H1 (cell line): ENCODE measurements at regions not wholly inside any gene's neighbourhood (a gene's known extent, or its start where the extent isn't known, plus 50 kb on each side); places are given as distances from the start of the nearest gene placed in this dataset.

Experiments used
- CTCF ChIA-PET: fragments of 300-600 bp; sonication (Branson Sonifier 250); formaldehyde crosslinking; loops from one replicate; lab custom pipeline; 2021; ENCODE audit not compliant: partially characterized antibody; lab: Charles Lee
- POLR2A ChIA-PET: fragments of 300-600 bp; sonication (Branson Sonifier 250); formaldehyde crosslinking; loops from one replicate; lab custom pipeline; 2021; ENCODE audit warnings: inconsistent platforms; ENCODE audit not compliant: partially characterized antibody; lab: Charles Lee
- DNase-seq, 2 experiments: peaks; one replicate each; pipeline versions ENCODE4 v3.0.0 to v3.0.0-alpha.2; 2010 to 2022; ENCODE audit warnings: low spot score in 2 of 2, low read depth in 1 of 2, mixed read lengths in 1 of 2
- FAIRE-seq: peaks from 2 replicates; lab custom pipeline; 2011; peaks lifted over from hg19 to GRCh38; lab: Jason Lieb, UNC
- H2AFZ ChIP-seq: 2 replicates; pipeline ENCODE4 v1.8.1; 2012; ENCODE audit warnings: low read length, inconsistent platforms
- H2AK5ac ChIP-seq: 2 replicates; pipeline ENCODE4 v1.6.1; 2013; ENCODE audit warnings: low read depth, low read length
- H2BK120ac ChIP-seq: replicated peaks from 2 replicates; pipeline ENCODE3; 2013; ENCODE audit warnings: low read depth, low read length, inconsistent platforms
- H2BK12ac ChIP-seq: 2 replicates; pipeline ENCODE4 v1.6.1; 2013; ENCODE audit warnings: low read depth, low read length
- H2BK15ac ChIP-seq: 2 replicates; pipeline ENCODE4 v1.6.1; 2013; ENCODE audit warnings: low read length
- H2BK20ac ChIP-seq: 2 replicates; pipeline ENCODE4 v1.6.1; 2013; ENCODE audit warnings: low read length
- H2BK5ac ChIP-seq: 2 replicates; pipeline ENCODE4 v1.6.1; 2013; ENCODE audit warnings: low read depth, low read length
- H3K14ac ChIP-seq: 2 replicates; pipeline ENCODE4 v1.6.1; 2013; ENCODE audit warnings: inconsistent platforms; ENCODE audit not compliant: insufficient read length
- H3K18ac ChIP-seq: 2 replicates; pipeline ENCODE4 v1.6.1; 2013; ENCODE audit warnings: low read length; ENCODE audit errors: extremely low read depth
- H3K23ac ChIP-seq: 2 replicates; pipeline ENCODE4 v1.6.1; 2013; ENCODE audit warnings: inconsistent platforms; ENCODE audit not compliant: insufficient read length
- H3K23me2 ChIP-seq: 2 replicates; pipeline ENCODE4 v1.6.1; 2013; ENCODE audit warnings: low read depth, low read length
- H3K27ac ChIP-seq: 2 replicates; pipeline ENCODE4 v1.6.1; 2011; ENCODE audit warnings: low read depth, low read length, inconsistent platforms
- H3K27me3 ChIP-seq, 4 experiments: replicated peaks in 1 of 4; 1 replicate in 1 of 4; 2 replicates in 3 of 4; pipeline versions ENCODE4 v1.6.1 to v1.8.1; 2011 to 2013; ENCODE audit warnings: low read length in 3 of 4, mild to moderate bottlenecking in 3 of 4, inconsistent platforms in 2 of 4, mixed read lengths in 2 of 4, moderate library complexity in 1 of 4; ENCODE audit not compliant: control insufficient read depth in 3 of 4, insufficient read depth in 3 of 4; ENCODE audit errors: extremely low read depth in 1 of 4
- H3K36me3 ChIP-seq, 4 experiments: 2 replicates each; pipeline versions ENCODE4 v1.6.1 to v1.8.1; 2011 to 2013; ENCODE audit warnings: mild to moderate bottlenecking in 4 of 4, low read length in 3 of 4, moderate library complexity in 2 of 4, control low read depth in 1 of 4, inconsistent platforms in 1 of 4; ENCODE audit not compliant: insufficient read depth in 4 of 4, control insufficient read depth in 2 of 4
- H3K4ac ChIP-seq: replicated peaks from 2 replicates; pipeline ENCODE3; 2013; ENCODE audit warnings: low read length, low read depth, mixed read lengths, inconsistent platforms; ENCODE audit not compliant: insufficient read length
- H3K4me1 ChIP-seq, 4 experiments: replicated peaks in 1 of 4; 1 replicate in 1 of 4; 2 replicates in 3 of 4; pipeline versions ENCODE4 v1.6.1 to v1.8.1; 2011 to 2013; ENCODE audit warnings: low read length in 3 of 4, inconsistent platforms in 2 of 4, mixed read lengths in 1 of 4; ENCODE audit not compliant: insufficient read depth in 4 of 4, control insufficient read depth in 3 of 4
- H3K4me2 ChIP-seq, 2 experiments: 2 replicates each; pipeline versions ENCODE4 v1.6.1 to v1.8.1; 2011 to 2013; ENCODE audit warnings: low read depth in 2 of 2, low read length in 2 of 2, control low read depth in 1 of 2, inconsistent platforms in 1 of 2, mild to moderate bottlenecking in 1 of 2; ENCODE audit not compliant: insufficient read depth in 1 of 2
- H3K4me3 ChIP-seq, 4 experiments: fragments of 200-600, 300-600 bp in 1 of 4; sonication (generic), shearing (Covaris generic), sonication (Bioruptor Twin) in 1 of 4; 2 replicates each; pipeline versions ENCODE4 v1.5.1 to v1.8.1; 2011 to 2016; ENCODE audit warnings: low read length in 4 of 4, low read depth in 3 of 4, control low read depth in 2 of 4, inconsistent platforms in 2 of 4, mild to moderate bottlenecking in 2 of 4, mixed read lengths in 1 of 4, moderate library complexity in 1 of 4; ENCODE audit not compliant: insufficient read depth in 2 of 4; ENCODE audit errors: extremely low read depth in 1 of 4
- H3K56ac ChIP-seq: replicated peaks from 2 replicates; pipeline ENCODE3; 2013; ENCODE audit warnings: low read depth, mild to moderate bottlenecking, mixed read lengths, low read length, inconsistent platforms; ENCODE audit not compliant: insufficient read length
- H3K79me1 ChIP-seq: 2 replicates; pipeline ENCODE4 v1.6.1; 2013; ENCODE audit warnings: low read depth, low read length, control low read depth
- H3K79me2 ChIP-seq, 2 experiments: 2 replicates each; pipeline versions ENCODE4 v1.6.1 to v1.8.1; 2012 to 2013; ENCODE audit warnings: low read length in 2 of 2, mild to moderate bottlenecking in 2 of 2, inconsistent platforms in 1 of 2; ENCODE audit not compliant: insufficient read depth in 2 of 2, control insufficient read depth in 1 of 2
- H3K9ac ChIP-seq, 4 experiments: replicated peaks in 1 of 4; 1 replicate in 1 of 4; 2 replicates in 3 of 4; pipeline versions ENCODE4 v1.6.1 to v1.8.1; 2011 to 2013; ENCODE audit warnings: low read depth in 3 of 4, low read length in 3 of 4, control low read depth in 2 of 4, mild to moderate bottlenecking in 2 of 4, moderate library complexity in 2 of 4, inconsistent platforms in 1 of 4; ENCODE audit errors: extremely low read depth in 1 of 4
- H3K9me3 ChIP-seq, 2 experiments: 2 replicates each; pipeline versions ENCODE4 v1.6.1 to v1.8.1; 2012 to 2013; ENCODE audit warnings: mild to moderate bottlenecking in 2 of 2, moderate library complexity in 2 of 2, control low read depth in 1 of 2, inconsistent platforms in 1 of 2, low read depth in 1 of 2, low read length in 1 of 2, mixed read lengths in 1 of 2; ENCODE audit not compliant: insufficient read depth in 2 of 2
- H4K20me1 ChIP-seq, 2 experiments: replicated peaks in 1 of 2; 2 replicates each; pipeline versions ENCODE3 to v1.8.1; 2011 to 2013; ENCODE audit warnings: inconsistent platforms in 2 of 2, low read length in 2 of 2, mild to moderate bottlenecking in 1 of 2; ENCODE audit not compliant: insufficient read depth in 2 of 2, control insufficient read depth in 1 of 2
- H4K5ac ChIP-seq: 2 replicates; pipeline ENCODE4 v1.6.1; 2013; ENCODE audit warnings: low read length, low read depth, mixed read lengths, inconsistent platforms; ENCODE audit not compliant: insufficient read length
- H4K8ac ChIP-seq: 2 replicates; pipeline ENCODE4 v1.8.0; 2013; ENCODE audit warnings: mild to moderate bottlenecking, moderate library complexity, low read length, inconsistent platforms; ENCODE audit not compliant: insufficient read depth; ENCODE audit errors: extremely low read depth
- H4K91ac ChIP-seq: replicated peaks from 2 replicates; pipeline ENCODE3; 2013; ENCODE audit warnings: low read length, mixed read lengths, inconsistent platforms; ENCODE audit not compliant: insufficient read length
- BCL11A ChIP-seq, 2 experiments: IDR thresholded peaks; one replicate each; pipeline ENCODE4 v1.6.1; 2011; ENCODE audit warnings: low read depth in 2 of 2, low read length in 2 of 2, mild to moderate bottlenecking in 2 of 2
- HDAC6 ChIP-seq: IDR thresholded peaks from one replicate; pipeline ENCODE4 v1.7.1; 2012; ENCODE audit warnings: low read depth, mild to moderate bottlenecking, inconsistent platforms, low read length, moderate library complexity
- KDM4A ChIP-seq: IDR thresholded peaks from one replicate; pipeline ENCODE4 v1.7.1; 2012; ENCODE audit warnings: low read depth, mild to moderate bottlenecking, moderate library complexity, low read length, inconsistent platforms; ENCODE audit not compliant: severe bottlenecking
- RAD21 ChIP-seq, 2 experiments: IDR thresholded peaks in 1 of 2; conservative IDR thresholded peaks in 1 of 2; 2 replicates each; pipeline ENCODE4 v1.6.1; 2011; ENCODE audit warnings: low read depth in 2 of 2, low read length in 2 of 2, improper control_type of control experiment in 1 of 2, inconsistent platforms in 1 of 2, mild to moderate bottlenecking in 1 of 2, moderate library complexity in 1 of 2
- SIN3A ChIP-seq, 2 experiments: IDR thresholded peaks in 1 of 2; conservative IDR thresholded peaks in 1 of 2; 2 replicates each; pipeline ENCODE4 v1.6.1; 2011 to 2012; ENCODE audit warnings: low read length in 2 of 2, improper control_type of control experiment in 1 of 2, low read depth in 1 of 2, mild to moderate bottlenecking in 1 of 2
- TAF1 ChIP-seq: IDR thresholded peaks from 2 replicates; pipeline ENCODE4 v1.6.1; 2011; ENCODE audit warnings: mild to moderate bottlenecking, low read depth, low read length
- WGBS, 2 experiments: shearing (Covaris generic) in 1 of 2; methylation state at CpG; one replicate each; pipeline versions ENCODE4 v1.1.6 to v1.1.7; 2013 to 2015; ENCODE audit warnings: low lambda C conversion rate in 2 of 2, mixed read lengths in 2 of 2, inconsistent platforms in 1 of 2, low coverage in 1 of 2, missing lambda C conversion rate in 1 of 2; ENCODE audit not compliant: insufficient replicate concordance in 2 of 2, insufficient coverage in 1 of 2, insufficient read length in 1 of 2; ENCODE audit errors: extremely low coverage in 1 of 2, missing lambda C conversion rate in 1 of 2; 5-methylcytosine and 5-hydroxymethylcytosine counted together
- TF ChIP-seq, protein P1 (sequence below): IDR thresholded peaks from 2 replicates; pipeline ENCODE4 v1.6.1; 2012; ENCODE audit warnings: inconsistent platforms

DNA sequence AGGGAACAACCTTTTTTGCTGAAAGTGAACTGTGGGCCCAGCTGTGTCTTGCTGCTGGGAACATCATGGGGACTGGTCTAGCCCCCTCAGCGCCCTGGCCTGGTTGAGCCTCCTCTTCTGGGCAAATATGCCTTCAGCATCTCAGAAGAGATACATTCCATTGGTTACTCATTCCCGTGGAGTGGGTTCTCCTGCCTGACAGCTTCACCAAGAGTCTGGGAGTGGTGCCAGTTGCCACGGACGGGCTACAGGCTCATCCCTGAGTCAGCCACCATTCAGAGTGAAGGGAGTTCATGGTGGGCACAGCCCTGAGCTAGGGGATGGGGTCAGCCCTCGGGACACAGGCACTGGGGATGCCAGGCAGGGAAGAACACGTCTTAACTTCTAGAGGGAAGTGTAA is 81.9 kb downstream of the RAMP3 start:
- Histone ChIP-seq H3K9me3 (no peaks in the 10 kb centered on the region), H2BK120ac (no peak overlapping the region), H3K9ac (no peak overlapping the region), H2BK20ac (no peak overlapping the region), H3K36me3 (no peaks in the 10 kb centered on the region), H2AFZ (no peak overlapping the region), H3K4me3 (no peak overlapping the region), H3K4me2 (no peak overlapping the region), H3K23ac (no peak overlapping the region), H3K18ac (no peak overlapping the region), H3K4me1 (no peaks in the 10 kb centered on the region; a peak in 1 of 7 replicates), H3K14ac (no peak overlapping the region), H4K91ac (no peak overlapping the region), H3K4ac (no peak overlapping the region), H4K5ac (no peak overlapping the region), H2AK5ac (no peak overlapping the region), H4K8ac (no peak overlapping the region), H3K27me3 (no peaks in the 10 kb centered on the region; a peak in 1 of 7 replicates), H3K23me2 (no peaks in the 10 kb centered on the region), H3K79me1 (no peaks in the 10 kb centered on the region), H2BK12ac (no peak overlapping the region), H3K79me2 (no peaks in the 10 kb centered on the region), H2BK15ac (no peak overlapping the region), H3K56ac (no peak overlapping the region), H4K20me1 (no peaks in the 10 kb centered on the region), H2BK5ac (no peak overlapping the region), H3K27ac (no peak overlapping the region)
- POLR2A ChIA-PET = no interaction called here
- DNase-seq = peak in 1 of 2 experiments; percentile 27
- 92% methylated on average over 6 of the region's 6 CpGs; no CpG with 5 or more reads in 1 of the 2 experiments for WGBS, 2 experiments
- no peak for TF ChIP-seq KDM4A
- TF ChIP-seq HDAC6 = no peak
- TF ChIP-seq TAF1 = no peak
- no peak for TF ChIP-seq RAD21 (IDR thresholded peaks at IDR 0.05 in 1 of 2, conservative IDR thresholded peaks at IDR 0.05 in 1 of 2; ENCODE audit: low read depth in 2 of 2, low read length in 2 of 2)
- TF ChIP-seq, protein P1, sequence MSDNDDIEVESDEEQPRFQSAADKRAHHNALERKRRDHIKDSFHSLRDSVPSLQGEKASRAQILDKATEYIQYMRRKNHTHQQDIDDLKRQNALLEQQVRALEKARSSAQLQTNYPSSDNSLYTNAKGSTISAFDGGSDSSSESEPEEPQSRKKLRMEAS = no peak
- no peak for TF ChIP-seq BCL11A (IDR thresholded peaks at IDR 0.05; ENCODE audit: low read depth in 2 of 2, low read length in 2 of 2)
- no peak for TF ChIP-seq SIN3A (conservative IDR thresholded peaks at IDR 0.05 in 1 of 2, IDR thresholded peaks at IDR 0.05 in 1 of 2; ENCODE audit: low read depth in 1 of 2, low read length in 2 of 2)
- CTCF ChIA-PET = interaction anchor here (0.8 to 4.8 kb wide), 2 partner anchors 20 to 27 kb away, joined by 3 to 32 read pairs; no protein-coding TSS in a partner anchor
- FAIRE-seq = no peak
